Upper lobe of right lung (tissue), 1 donor: ENCODE measurements at regions not wholly inside any gene's neighbourhood (a gene's known extent, or its start where the extent isn't known, plus 50 kb on each side); places are given as distances from the start of the nearest gene placed in this dataset.

ENCODE experiments used
- ATAC-seq: fragments of 200-7000 bp; cut with Tn5 transposase; one replicate; pipeline ENCODE4 v1.9.1; 2020; ENCODE audit warnings: mild to moderate bottlenecking, moderate library complexity
- DNase-seq: peaks from one replicate; pipeline ENCODE4 v3.0.0-alpha.2; 2020
- H3K27ac ChIP-seq: fragments of 200-600 bp; one replicate; pipeline ENCODE4 v1.8.0; 2022
- H3K27me3 ChIP-seq: fragments of 200-600 bp; one replicate; pipeline ENCODE4 v1.8.0; 2022; ENCODE audit warnings: mild to moderate bottlenecking
- H3K36me3 ChIP-seq: fragments of 200-600 bp; one replicate; pipeline ENCODE4 v1.8.0; 2022
- H3K4me1 ChIP-seq: fragments of 200-600 bp; one replicate; pipeline ENCODE4 v1.8.0; 2022
- H3K4me3 ChIP-seq: fragments of 200-600 bp; one replicate; pipeline ENCODE4 v1.8.0; 2022; ENCODE audit warnings: mild to moderate bottlenecking
- H3K9me3 ChIP-seq: fragments of 200-600 bp; one replicate; pipeline ENCODE4 v1.8.0; 2022
- intact Hi-C: fragments of 100-400 bp; cut with DNase I; formaldehyde crosslinking; loops from one replicate; pipeline ENCODE4 v1.11.0; 2022
- TF ChIP-seq, protein P1 (sequence below): fragments of 200-600 bp; IDR thresholded peaks from one replicate; pipeline ENCODE4 v1.8.0; 2022; ENCODE audit warnings: antibody characterized with exemption
- donor health status: DM: no; HTN: yes; CAD: no; lungs with severe emphysema.

DNA sequence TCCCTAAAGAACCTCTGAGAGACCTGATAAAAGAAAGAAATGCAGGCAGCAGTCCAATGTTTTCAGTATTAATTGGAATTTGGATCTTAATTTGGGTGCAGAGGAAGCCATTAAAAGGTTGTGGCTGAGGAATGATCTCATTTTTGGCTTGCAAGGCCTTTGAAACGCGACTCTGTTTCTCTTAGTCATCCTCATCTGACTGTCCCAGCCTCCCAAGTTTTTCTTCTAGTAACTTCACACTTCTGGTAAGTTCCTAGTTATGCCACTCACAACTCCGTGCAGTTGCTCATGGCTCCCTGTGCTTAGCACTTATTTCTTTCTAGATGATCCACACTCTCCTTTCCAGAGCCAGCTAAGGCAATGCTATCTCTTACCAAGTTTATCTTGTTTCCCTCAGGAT, 147.4 kb upstream of the USP24 start:
- H3K27ac ChIP-seq = no peak overlapping the region
- no peak for ATAC-seq

DNA sequence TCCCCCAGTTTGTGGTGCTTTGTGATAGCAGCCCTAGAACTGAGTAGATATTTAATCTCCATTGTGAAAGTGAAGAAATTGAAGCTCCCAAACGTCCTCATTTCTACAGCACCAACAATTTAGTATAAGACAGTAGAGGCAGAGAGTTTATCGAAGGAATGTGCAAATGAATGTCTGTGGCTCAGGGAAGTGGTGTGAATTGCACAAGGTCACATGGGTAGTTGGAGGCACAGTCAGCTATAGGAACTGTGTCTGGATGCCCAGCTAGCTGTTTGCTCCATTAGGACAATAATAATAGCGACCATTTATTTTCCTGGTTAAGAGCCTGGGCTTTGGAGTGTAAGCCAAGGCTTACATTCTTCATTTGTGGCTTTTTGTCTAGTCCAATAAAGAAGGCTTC, 144.4 kb upstream of the USP24 start:
- TF ChIP-seq, protein P1, sequence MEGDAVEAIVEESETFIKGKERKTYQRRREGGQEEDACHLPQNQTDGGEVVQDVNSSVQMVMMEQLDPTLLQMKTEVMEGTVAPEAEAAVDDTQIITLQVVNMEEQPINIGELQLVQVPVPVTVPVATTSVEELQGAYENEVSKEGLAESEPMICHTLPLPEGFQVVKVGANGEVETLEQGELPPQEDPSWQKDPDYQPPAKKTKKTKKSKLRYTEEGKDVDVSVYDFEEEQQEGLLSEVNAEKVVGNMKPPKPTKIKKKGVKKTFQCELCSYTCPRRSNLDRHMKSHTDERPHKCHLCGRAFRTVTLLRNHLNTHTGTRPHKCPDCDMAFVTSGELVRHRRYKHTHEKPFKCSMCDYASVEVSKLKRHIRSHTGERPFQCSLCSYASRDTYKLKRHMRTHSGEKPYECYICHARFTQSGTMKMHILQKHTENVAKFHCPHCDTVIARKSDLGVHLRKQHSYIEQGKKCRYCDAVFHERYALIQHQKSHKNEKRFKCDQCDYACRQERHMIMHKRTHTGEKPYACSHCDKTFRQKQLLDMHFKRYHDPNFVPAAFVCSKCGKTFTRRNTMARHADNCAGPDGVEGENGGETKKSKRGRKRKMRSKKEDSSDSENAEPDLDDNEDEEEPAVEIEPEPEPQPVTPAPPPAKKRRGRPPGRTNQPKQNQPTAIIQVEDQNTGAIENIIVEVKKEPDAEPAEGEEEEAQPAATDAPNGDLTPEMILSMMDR = no peak
- Histone ChIP-seq H3K27ac (no peak overlapping the region), H3K4me3 (no peak overlapping the region), H3K9me3 (no peaks in the 10 kb centered on the region), H3K4me1 (no peaks in the 10 kb centered on the region), H3K27me3 (no peaks in the 10 kb centered on the region), H3K36me3 (no peaks in the 10 kb centered on the region)
- no peak for ATAC-seq
- intact Hi-C loops = no loop called here
- no peak for DNase-seq

More for the DNA sequence above, 147.4 kb upstream of the USP24 start:
- intact Hi-C loops = no loop called here
- Histone ChIP-seq H3K27me3 (no peaks in the 10 kb centered on the region), H3K36me3 (no peaks in the 10 kb centered on the region), H3K4me3 (no peak overlapping the region), H3K4me1 (no peaks in the 10 kb centered on the region), H3K9me3 (no peaks in the 10 kb centered on the region)
- no peak for DNase-seq
- TF ChIP-seq, protein P1 = no peak

DNA sequence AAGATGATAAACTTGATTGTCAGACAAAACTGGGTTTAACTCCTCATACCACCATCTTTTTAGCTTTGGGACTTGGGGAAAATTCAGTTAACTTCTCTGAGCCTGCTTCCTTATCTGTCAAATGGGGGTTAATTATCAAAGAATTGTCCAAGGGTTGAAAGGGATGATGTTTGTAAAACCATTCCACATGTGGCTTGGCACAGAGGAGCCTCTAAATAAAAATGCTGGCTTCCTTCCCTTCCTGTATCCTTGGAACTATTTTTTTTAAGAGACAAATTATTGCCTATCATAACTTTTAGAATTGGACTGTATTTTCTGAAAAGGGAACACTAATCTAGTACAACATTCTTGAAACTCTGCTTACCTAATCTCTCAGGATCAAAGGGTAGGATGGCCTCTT, 143.4 kb upstream of the USP24 start:
- TF ChIP-seq, protein P1 = no peak
- Histone ChIP-seq H3K9me3 (no peaks in the 10 kb centered on the region), H3K27me3 (no peaks in the 10 kb centered on the region), H3K4me3 (no peak overlapping the region), H3K36me3 (no peaks in the 10 kb centered on the region), H3K27ac (no peak overlapping the region), H3K4me1 (no peaks in the 10 kb centered on the region)
- DNase-seq (no peak), ATAC-seq (no peak)
- intact Hi-C loops = no loop called here

DNA sequence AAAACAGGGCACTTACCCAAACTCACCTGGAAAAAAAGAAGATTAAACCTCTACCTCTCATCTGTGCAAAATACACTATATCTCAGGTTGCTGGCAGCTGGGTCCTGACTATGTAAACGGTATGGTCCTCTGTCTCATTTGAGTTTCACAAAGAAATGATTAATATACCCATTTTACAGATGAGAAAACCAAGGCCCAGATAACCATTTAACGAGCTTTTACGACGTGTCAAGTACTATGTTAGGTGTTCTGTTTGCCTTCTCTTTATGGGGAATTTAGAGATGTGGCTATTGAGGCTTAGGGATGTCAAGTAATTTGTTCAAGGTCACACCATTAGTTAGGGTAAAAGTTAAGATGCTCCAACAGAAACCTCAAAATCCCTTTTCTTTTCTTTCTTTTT, 140.4 kb upstream of the USP24 start:
- no peak for ATAC-seq
- Histone ChIP-seq H3K4me1 (no peaks in the 10 kb centered on the region), H3K4me3 (no peak overlapping the region), H3K27me3 (no peaks in the 10 kb centered on the region), H3K36me3 (no peaks in the 10 kb centered on the region), H3K27ac (no peak overlapping the region), H3K9me3 (no peaks in the 10 kb centered on the region)
- TF ChIP-seq, protein P1 = no peak
- intact Hi-C loops = no loop called here
- no peak for DNase-seq

DNA sequence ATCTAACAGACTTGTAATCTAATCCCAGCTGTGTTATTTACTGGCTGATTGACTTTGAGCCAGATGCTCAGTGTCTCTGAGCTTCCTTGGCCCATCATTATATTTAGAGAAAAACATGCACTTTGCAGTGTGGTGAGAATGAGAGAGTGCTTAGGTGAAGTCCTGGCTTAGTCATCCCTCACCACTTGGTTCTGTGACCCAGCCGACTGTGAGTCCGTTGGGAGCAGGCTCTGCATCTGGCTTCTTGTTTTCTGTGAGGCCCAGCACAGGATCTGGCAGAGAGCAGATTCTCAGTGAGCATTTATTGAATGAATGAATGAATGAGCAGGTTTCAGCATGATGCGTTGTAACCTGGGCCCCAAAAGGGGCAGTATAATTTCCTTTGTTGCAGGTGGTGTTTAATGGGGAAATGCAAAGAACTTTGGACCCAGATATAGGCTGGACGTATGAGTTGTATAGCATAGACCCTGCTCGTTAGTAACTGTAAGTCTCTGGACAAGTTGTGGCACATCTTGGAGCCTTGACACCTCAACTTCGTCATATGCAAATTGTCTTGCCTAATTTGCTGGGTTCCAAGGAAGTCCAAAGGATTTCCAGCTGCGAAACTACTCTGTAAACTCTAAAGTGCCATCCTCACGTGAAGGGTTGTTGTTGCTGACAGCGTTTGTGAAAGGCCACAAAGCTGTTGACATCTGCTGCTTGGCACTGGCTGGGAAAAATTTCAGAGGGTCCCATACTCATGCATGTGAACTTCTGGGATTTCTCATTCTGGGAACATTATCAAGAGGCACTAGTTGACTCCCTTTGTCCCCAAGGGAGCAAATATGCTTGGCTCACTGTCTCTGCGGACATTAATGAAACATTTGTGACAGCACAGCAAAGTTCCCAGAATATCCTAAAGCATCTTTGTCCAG, 138.8 kb upstream of the USP24 start:
- Histone ChIP-seq H3K27ac (no peak overlapping the region), H3K4me3 (no peak overlapping the region), H3K9me3 (no peaks in the 10 kb centered on the region), H3K27me3 (no peaks in the 10 kb centered on the region), H3K4me1 (no peaks in the 10 kb centered on the region), H3K36me3 (no peaks in the 10 kb centered on the region)
- TF ChIP-seq, protein P1 = no peak
- intact Hi-C loops = no loop called here
- ATAC-seq = no peak
- DNase-seq = no peak
